BJ (cell line): ENCODE measurements at regions not wholly inside any gene's neighbourhood (a gene's known extent, or its start where the extent isn't known, plus 50 kb on each side); places are given as distances from the start of the nearest gene placed in this dataset.

Experiments used
- CTCF ChIA-PET: fragments of 350-600 bp; formaldehyde crosslinking; extraction: SDS; loops from one replicate; lab custom pipeline; 2021; ENCODE audit warnings: antibody characterized with exemption, inconsistent platforms; lab: Yijun Ruan, JAX
- POLR2A ChIA-PET: fragments of 300-600 bp; sonication (Branson Sonifier 250); formaldehyde crosslinking; extraction: SDS; loops from one replicate; lab custom pipeline; 2021; ENCODE audit warnings: antibody characterized with exemption; lab: Charles Lee
- DNase-seq: peaks from one replicate; pipeline ENCODE4 v3.0.0-alpha.2; 2011; ENCODE audit warnings: low read depth
- H3K27me3 ChIP-seq: 2 replicates; pipeline ENCODE4 v1.6.0; 2011; ENCODE audit warnings: low read length; ENCODE audit not compliant: control insufficient read depth, insufficient read depth
- H3K36me3 ChIP-seq: 2 replicates; pipeline ENCODE4 v1.5.1; 2011; ENCODE audit warnings: low read length; ENCODE audit not compliant: control insufficient read depth, insufficient read depth
- H3K4me3 ChIP-seq: 2 replicates; pipeline ENCODE4 v1.5.1; 2011; ENCODE audit warnings: low read depth, mild to moderate bottlenecking, control low read depth, low read length
- TF ChIP-seq, protein P1 (sequence below): IDR thresholded peaks from 2 replicates; pipeline ENCODE4 v1.5.1; 2011; ENCODE audit warnings: low read depth, mild to moderate bottlenecking, control low read depth, inconsistent platforms, low read length, moderate library complexity; ENCODE audit not compliant: insufficient read depth

GRCh38 chr17:427891-428290, 75.3 kb upstream of the RPH3AL start:
- POLR2A ChIA-PET = no interaction called here
- Histone ChIP-seq H3K4me3 (no peak overlapping the region), H3K27me3 (no peaks in the 10 kb centered on the region), H3K36me3 (no peaks in the 10 kb centered on the region)
- CTCF ChIA-PET = no interaction called here
- no peak for DNase-seq
- TF ChIP-seq, protein P1, sequence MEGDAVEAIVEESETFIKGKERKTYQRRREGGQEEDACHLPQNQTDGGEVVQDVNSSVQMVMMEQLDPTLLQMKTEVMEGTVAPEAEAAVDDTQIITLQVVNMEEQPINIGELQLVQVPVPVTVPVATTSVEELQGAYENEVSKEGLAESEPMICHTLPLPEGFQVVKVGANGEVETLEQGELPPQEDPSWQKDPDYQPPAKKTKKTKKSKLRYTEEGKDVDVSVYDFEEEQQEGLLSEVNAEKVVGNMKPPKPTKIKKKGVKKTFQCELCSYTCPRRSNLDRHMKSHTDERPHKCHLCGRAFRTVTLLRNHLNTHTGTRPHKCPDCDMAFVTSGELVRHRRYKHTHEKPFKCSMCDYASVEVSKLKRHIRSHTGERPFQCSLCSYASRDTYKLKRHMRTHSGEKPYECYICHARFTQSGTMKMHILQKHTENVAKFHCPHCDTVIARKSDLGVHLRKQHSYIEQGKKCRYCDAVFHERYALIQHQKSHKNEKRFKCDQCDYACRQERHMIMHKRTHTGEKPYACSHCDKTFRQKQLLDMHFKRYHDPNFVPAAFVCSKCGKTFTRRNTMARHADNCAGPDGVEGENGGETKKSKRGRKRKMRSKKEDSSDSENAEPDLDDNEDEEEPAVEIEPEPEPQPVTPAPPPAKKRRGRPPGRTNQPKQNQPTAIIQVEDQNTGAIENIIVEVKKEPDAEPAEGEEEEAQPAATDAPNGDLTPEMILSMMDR = no peak

GRCh38 chr17:427327-427726, 74.7 kb upstream of the RPH3AL start:
- ChIA-PET POLR2A (no interaction called here), CTCF (interaction anchor here (1.9 kb wide), 1 partner anchor 15 kb away, joined by 7 read pairs; no protein-coding TSS in a partner anchor)
- Histone ChIP-seq H3K27me3 (no peaks in the 10 kb centered on the region), H3K4me3 (no peak overlapping the region), H3K36me3 (no peaks in the 10 kb centered on the region)
- DNase-seq = no peak
- TF ChIP-seq, protein P1 = no peak

GRCh38 chr17:422196-422930, 69.8 kb upstream of the RPH3AL start:
- Histone ChIP-seq H3K36me3 (no peaks in the 10 kb centered on the region), H3K27me3 (no peaks in the 10 kb centered on the region), H3K4me3 (no peak overlapping the region)
- POLR2A ChIA-PET = no interaction called here
- CTCF ChIA-PET = interaction anchor here (5.3 kb wide), 1 partner anchor 10 kb away, joined by 22 read pairs; no protein-coding TSS in a partner anchor
- no peak for DNase-seq
- TF ChIP-seq, protein P1 = no peak

GRCh38 chr17:420479-421175, 68.0 kb upstream of the RPH3AL start:
- no peaks in the 10 kb centered on the region for H3K36me3 ChIP-seq
- no peaks in the 10 kb centered on the region for H3K27me3 ChIP-seq
- ChIA-PET CTCF (interaction anchor here (0.6 to 5.3 kb wide), 3 partner anchors 9 to 272 kb away, joined by 3 to 22 read pairs (median 5); no protein-coding TSS in a partner anchor), POLR2A (no interaction called here)
- H3K4me3 ChIP-seq = no peak overlapping the region
- no peak for DNase-seq
- TF ChIP-seq, protein P1 = no peak

GRCh38 chr17:419073-419735, 66.6 kb upstream of the RPH3AL start:
- Histone ChIP-seq H3K4me3 (no peak overlapping the region), H3K36me3 (no peaks in the 10 kb centered on the region), H3K27me3 (no peaks in the 10 kb centered on the region)
- DNase-seq = no peak
- POLR2A ChIA-PET = no interaction called here
- TF ChIP-seq, protein P1 = no peak
- CTCF ChIA-PET = no interaction called here
